Caco-2 (cell line): ENCODE measurements at regions not wholly inside any gene's neighbourhood (a gene's known extent, or its start where the extent isn't known, plus 50 kb on each side); places are given as distances from the start of the nearest gene placed in this dataset.
"Not testable (repeated sequence)": the region's sequence is repeated elsewhere in the genome, so short reads cannot be mapped to it uniquely, and the experiment has no call there.

Experiments used
- BruUV-seq: library from RNA; stranded (reverse); fragments of 400-500 nt; replicated peaks from 2 replicates; lab custom pipeline; 2021; lab: Mats Ljungman, UMichigan
- CTCF ChIA-PET: fragments of 300-600 bp; sonication (Branson Sonifier 250); formaldehyde crosslinking; loops from one replicate; lab custom pipeline; 2022; ENCODE audit warnings: antibody characterized with exemption; lab: Charles Lee
- POLR2A ChIA-PET: fragments of 300-600 bp; sonication (Branson Sonifier 250); formaldehyde crosslinking; loops from one replicate; lab custom pipeline; 2022; ENCODE audit warnings: antibody characterized with exemption; lab: Charles Lee
- DNase-seq, 2 experiments: peaks; one replicate each; pipeline versions ENCODE4 v3.0.0 to v3.0.0-alpha.2; 2020 to 2022
- H3K27me3 ChIP-seq: replicated peaks from 2 replicates; pipeline ENCODE4 v1.6.0; 2011; ENCODE audit warnings: low read length; ENCODE audit not compliant: control insufficient read depth, insufficient read depth
- H3K36me3 ChIP-seq: 2 replicates; pipeline ENCODE4 v1.5.1; 2011; ENCODE audit warnings: low read length; ENCODE audit not compliant: control insufficient read depth, insufficient read depth
- H3K4me1 ChIP-seq: fragments of 250-450 bp; sonication (Bioruptor Pico); 2 replicates; pipeline ENCODE4 v1.5.1; 2020; ENCODE audit warnings: mild to moderate bottlenecking
- H3K4me3 ChIP-seq: 2 replicates; pipeline ENCODE4 v1.5.1; 2011; ENCODE audit warnings: low read depth, mild to moderate bottlenecking, control low read depth, low read length
- H3K9me3 ChIP-seq: fragments of 250-450 bp; sonication (Bioruptor Pico); 2 replicates; pipeline ENCODE4 v1.5.1; 2020; ENCODE audit warnings: mild to moderate bottlenecking, moderate library complexity
- H3K27ac Mint-ChIP-seq: one replicate; pipeline ENCODE4 v1.8.0; 2022; ENCODE audit warnings: mixed read lengths; ENCODE audit not compliant: unreplicated experiment
- H3K27me3 Mint-ChIP-seq: one replicate; pipeline ENCODE4 v1.8.0; 2022; ENCODE audit warnings: mixed read lengths; ENCODE audit not compliant: insufficient read depth, unreplicated experiment
- H3K36me3 Mint-ChIP-seq: one replicate; pipeline ENCODE4 v1.8.0; 2022; ENCODE audit warnings: mild to moderate bottlenecking, mixed read lengths; ENCODE audit not compliant: insufficient read depth, unreplicated experiment
- H3K4me1 Mint-ChIP-seq: one replicate; pipeline ENCODE4 v1.8.0; 2022; ENCODE audit warnings: low read depth, mixed read lengths; ENCODE audit not compliant: unreplicated experiment
- H3K4me3 Mint-ChIP-seq: one replicate; pipeline ENCODE4 v1.8.0; 2022; ENCODE audit warnings: mild to moderate bottlenecking, moderate library complexity, mixed read lengths; ENCODE audit not compliant: unreplicated experiment
- H3K9me3 Mint-ChIP-seq: one replicate; pipeline ENCODE4 v1.8.0; 2022; ENCODE audit warnings: mixed read lengths; ENCODE audit not compliant: unreplicated experiment
- CTCF ChIP-seq, 2 experiments: fragments of 200-600 bp in 1 of 2; IDR thresholded peaks; 1 replicate in 1 of 2; 2 replicates in 1 of 2; pipeline versions ENCODE4 v1.5.1 to v1.8.0; 2011 to 2022; ENCODE audit warnings: antibody characterized with exemption in 1 of 2, control low read depth in 1 of 2, inconsistent platforms in 1 of 2, low read depth in 1 of 2, low read length in 1 of 2, mild to moderate bottlenecking in 1 of 2, moderate library complexity in 1 of 2; ENCODE audit not compliant: insufficient read depth in 1 of 2, severe bottlenecking in 1 of 2, unreplicated experiment in 1 of 2
- intact Hi-C: fragments of 100-400 bp; cut with micrococcal nuclease; formaldehyde crosslinking; loops from one replicate; pipeline ENCODE4 v1.10.0; 2022; ENCODE audit not compliant: unreplicated experiment

- Mint-ChIP-seq H3K27me3 (peaks cover under 1% of the 10 kb centered on the region), H3K27ac (no peak overlapping the region), H3K4me1 (no peaks in the 10 kb centered on the region), H3K36me3 (no peaks in the 10 kb centered on the region), H3K4me3 (no peak overlapping the region), H3K9me3 (no peaks in the 10 kb centered on the region)
- no peak for TF ChIP-seq CTCF (IDR thresholded peaks at IDR 0.05; ENCODE audit: insufficient read depth in 1 of 2, low read depth in 1 of 2, low read length in 1 of 2, severe bottlenecking in 1 of 2, unreplicated experiment in 1 of 2)
- no TSS peak for BruUV-seq
- no peak for DNase-seq
- Histone ChIP-seq H3K4me1 (no peaks in the 10 kb centered on the region), H3K4me3 (no peak overlapping the region), H3K9me3 (no peaks in the 10 kb centered on the region), H3K36me3 (no peaks in the 10 kb centered on the region), H3K27me3 (no peaks in the 10 kb centered on the region)
- intact Hi-C loops, result no loop called here
- ChIA-PET POLR2A (no interaction called here), CTCF (no interaction called here)
These were observed 107.9 kb downstream of the CCDC74A start for GRCh38 chr2:131635611-131636010.

GRCh38 chr2:131636704-131637308, 109.1 kb downstream of the CCDC74A start:
- H3K4me1 ChIP-seq, H3K36me3 ChIP-seq, H3K4me1 Mint-ChIP-seq, BruUV-seq, H3K4me3 ChIP-seq, DNase-seq, H3K36me3 Mint-ChIP-seq, intact Hi-C loops, H3K27me3 Mint-ChIP-seq, H3K27ac Mint-ChIP-seq, POLR2A ChIA-PET, H3K4me3 Mint-ChIP-seq, H3K9me3 ChIP-seq, H3K27me3 ChIP-seq, H3K9me3 Mint-ChIP-seq, CTCF ChIA-PET: not testable (repeated sequence)

- H3K9me3 Mint-ChIP-seq, intact Hi-C loops, DNase-seq, H3K36me3 Mint-ChIP-seq, H3K27me3 ChIP-seq, H3K36me3 ChIP-seq, H3K27ac Mint-ChIP-seq, H3K4me1 ChIP-seq, POLR2A ChIA-PET, H3K4me3 ChIP-seq, H3K9me3 ChIP-seq, H3K27me3 Mint-ChIP-seq, H3K4me3 Mint-ChIP-seq, BruUV-seq, H3K4me1 Mint-ChIP-seq: not testable (repeated sequence)
- CTCF ChIA-PET, result interaction anchor here (0.6 kb wide), 1 partner anchor 33 kb away, joined by 5 read pairs; no protein-coding TSS in a partner anchor
These were observed 111.4 kb downstream of the CCDC74A start for GRCh38 chr2:131639001-131639620.

GRCh38 chr2:131641414-131642206, 113.9 kb downstream of the CCDC74A start:
- Histone ChIP-seq H3K27me3 (no peaks in the 10 kb centered on the region), H3K4me1 (no peaks in the 10 kb centered on the region), H3K4me3 (no peak overlapping the region), H3K36me3 (no peaks in the 10 kb centered on the region), H3K9me3 (no peaks in the 10 kb centered on the region)
- CTCF ChIA-PET, result no interaction called here
- POLR2A ChIA-PET, result no interaction called here
- BruUV-seq, result no TSS peak
- no peaks in the 10 kb centered on the region for H3K9me3 Mint-ChIP-seq
- intact Hi-C loops, result no loop called here
- TF ChIP-seq CTCF (IDR thresholded peaks at IDR 0.05; ENCODE audit: insufficient read depth in 1 of 2, low read depth in 1 of 2, low read length in 1 of 2, severe bottlenecking in 1 of 2, unreplicated experiment in 1 of 2), result no peak
- DNase-seq, result no peak
- H3K27ac Mint-ChIP-seq, result no peak overlapping the region
- H3K4me3 Mint-ChIP-seq, result no peak overlapping the region
- H3K4me1 Mint-ChIP-seq, result no peaks in the 10 kb centered on the region
- no peaks in the 10 kb centered on the region for H3K36me3 Mint-ChIP-seq
- H3K27me3 Mint-ChIP-seq, result peaks cover 12% of the 10 kb centered on the region

- H3K4me1 Mint-ChIP-seq, H3K4me3 Mint-ChIP-seq, DNase-seq, H3K4me1 ChIP-seq, POLR2A ChIA-PET, BruUV-seq, H3K36me3 Mint-ChIP-seq, CTCF ChIA-PET, H3K27ac Mint-ChIP-seq, H3K36me3 ChIP-seq, intact Hi-C loops, H3K27me3 ChIP-seq, H3K9me3 Mint-ChIP-seq, H3K9me3 ChIP-seq, H3K4me3 ChIP-seq: not testable (repeated sequence)
- peaks cover 17% of the 10 kb centered on the region for H3K27me3 Mint-ChIP-seq
These were observed 115.5 kb downstream of the CCDC74A start for GRCh38 chr2:131643180-131643579.
